Stimulated activated memory B cell treated with anti-CD40 and anti-IgM and Interleukin-4, amounts not matched to agents 10 μg/mL and 1 μg/mL and 100 μg/mL, for 72 hours (primary cell): ENCODE measurements at regions not wholly inside any gene's neighbourhood (a gene's known extent, or its start where the extent isn't known, plus 50 kb on each side); places are given as distances from the start of the nearest gene placed in this dataset.

Experiments
- ATAC-seq: fragments of 150-1000 bp; cut with Tn5 transposase; 2 replicates; pipeline ENCODE4 v1.10.0; 2021
- H3K27ac Mint-ChIP-seq: one replicate; pipeline ENCODE4 v1.8.0; 2022; ENCODE audit warnings: mild to moderate bottlenecking, mixed read lengths
- H3K27me3 Mint-ChIP-seq: one replicate; pipeline ENCODE4 v1.8.0; 2022; ENCODE audit warnings: mixed read lengths
- H3K36me3 Mint-ChIP-seq: one replicate; pipeline ENCODE4 v1.8.0; 2022; ENCODE audit warnings: mixed read lengths
- H3K4me1 Mint-ChIP-seq: one replicate; pipeline ENCODE4 v1.8.0; 2022; ENCODE audit warnings: mixed read lengths
- H3K4me3 Mint-ChIP-seq: one replicate; pipeline ENCODE4 v1.8.0; 2022; ENCODE audit warnings: mild to moderate bottlenecking, moderate library complexity, mixed read lengths
- H3K9me3 Mint-ChIP-seq: one replicate; pipeline ENCODE4 v1.8.0; 2022; ENCODE audit warnings: mixed read lengths

DNA sequence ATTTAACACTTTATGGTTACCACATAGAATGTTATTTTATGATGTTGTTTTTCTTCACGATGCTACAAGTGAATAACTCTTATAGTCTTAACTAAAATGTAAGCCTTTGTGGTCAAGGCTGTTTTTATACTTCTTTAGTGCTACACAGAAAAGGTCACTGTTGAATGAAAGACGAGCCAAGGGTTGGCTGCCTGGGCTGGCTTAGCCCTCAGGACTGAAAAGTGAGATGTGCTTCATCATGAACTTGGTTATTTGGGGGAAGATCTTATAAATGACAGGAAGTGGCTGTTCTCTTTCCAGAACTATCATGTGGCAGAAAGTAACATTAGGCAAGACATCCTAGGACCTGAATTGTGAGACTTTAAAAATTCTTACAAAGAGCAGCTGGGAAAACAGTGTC lies 404.0 kb downstream of the BTBD3 start:
- no peaks in the 10 kb centered on the region for H3K4me1 Mint-ChIP-seq
- H3K9me3 Mint-ChIP-seq, result no peaks in the 10 kb centered on the region
- H3K27me3 Mint-ChIP-seq, result no peaks in the 10 kb centered on the region
- no peak overlapping the region for H3K27ac Mint-ChIP-seq
- H3K4me3 Mint-ChIP-seq, result no peak overlapping the region
- no peak for ATAC-seq
- no peaks in the 10 kb centered on the region for H3K36me3 Mint-ChIP-seq

DNA sequence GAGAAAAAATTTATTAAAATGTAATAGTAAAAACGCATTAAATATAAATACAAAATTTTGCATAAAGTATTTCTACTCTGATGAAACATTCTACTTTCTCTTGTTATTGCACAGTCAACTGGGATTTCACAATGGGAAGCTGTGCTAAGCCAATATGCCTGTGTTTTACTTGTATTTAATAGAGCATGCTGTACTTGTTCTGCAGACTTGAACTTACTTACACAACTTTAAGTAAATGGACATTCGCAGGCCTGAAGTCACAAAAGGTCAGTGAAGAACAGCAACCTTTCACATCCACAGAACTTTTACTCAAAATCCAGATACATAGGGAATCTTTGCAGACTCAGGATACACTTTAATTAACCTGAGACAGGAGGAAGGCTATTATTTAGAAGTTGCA lies 409.5 kb downstream of the BTBD3 start:
- no peak overlapping the region for H3K27ac Mint-ChIP-seq
- ATAC-seq, result no peak
- H3K36me3 Mint-ChIP-seq, result no peaks in the 10 kb centered on the region
- no peak overlapping the region for H3K4me3 Mint-ChIP-seq
- H3K9me3 Mint-ChIP-seq, result peaks cover 8% of the 10 kb centered on the region
- H3K4me1 Mint-ChIP-seq, result no peaks in the 10 kb centered on the region
- H3K27me3 Mint-ChIP-seq, result no peaks in the 10 kb centered on the region

DNA sequence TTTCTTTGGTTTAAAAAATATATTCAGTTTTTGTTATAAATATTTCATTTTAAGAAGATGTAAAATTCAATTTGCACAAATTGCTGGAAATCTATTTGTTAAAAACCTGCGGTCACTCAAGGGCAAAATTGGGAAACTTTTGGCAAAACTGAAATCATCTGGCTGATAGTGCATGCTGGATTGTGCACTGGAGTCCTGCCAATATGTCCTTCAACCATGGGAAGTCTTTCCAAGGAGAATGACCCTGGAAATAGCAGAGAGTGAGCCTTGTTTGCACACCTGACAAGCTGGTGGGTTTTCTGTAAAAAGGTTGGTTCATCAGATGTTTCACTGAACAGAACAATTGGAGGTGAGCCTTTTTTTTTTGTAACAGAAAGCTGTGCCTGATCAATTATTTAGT lies 413.5 kb downstream of the BTBD3 start:
- no peak for ATAC-seq
- Mint-ChIP-seq H3K27ac (no peak overlapping the region), H3K4me3 (no peak overlapping the region), H3K36me3 (no peaks in the 10 kb centered on the region), H3K27me3 (no peaks in the 10 kb centered on the region), H3K9me3 (peaks cover 8% of the 10 kb centered on the region), H3K4me1 (no peaks in the 10 kb centered on the region)

DNA sequence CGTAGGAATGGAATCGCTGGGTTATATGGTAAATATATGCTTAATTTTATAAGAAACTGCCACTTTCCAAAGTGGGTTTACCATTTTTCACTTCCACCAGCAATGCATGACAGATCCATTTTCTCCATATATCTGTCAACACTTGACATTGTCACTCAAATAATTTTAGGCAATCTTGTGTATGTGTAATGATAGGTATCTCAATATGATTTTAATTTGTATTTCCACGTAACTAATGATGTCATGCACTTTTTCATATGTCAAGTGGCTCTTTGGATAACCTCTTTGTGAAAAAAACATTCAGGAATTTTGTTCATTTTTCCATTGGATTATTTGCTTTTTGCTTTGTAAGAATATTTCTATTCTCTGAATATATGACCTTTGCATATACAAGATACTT lies 419.9 kb downstream of the BTBD3 start:
- H3K27ac Mint-ChIP-seq, result no peak overlapping the region
- no peaks in the 10 kb centered on the region for H3K27me3 Mint-ChIP-seq
- H3K9me3 Mint-ChIP-seq, result peaks cover 7% of the 10 kb centered on the region
- no peaks in the 10 kb centered on the region for H3K4me1 Mint-ChIP-seq
- ATAC-seq, result no peak
- no peaks in the 10 kb centered on the region for H3K36me3 Mint-ChIP-seq
- no peak overlapping the region for H3K4me3 Mint-ChIP-seq

DNA sequence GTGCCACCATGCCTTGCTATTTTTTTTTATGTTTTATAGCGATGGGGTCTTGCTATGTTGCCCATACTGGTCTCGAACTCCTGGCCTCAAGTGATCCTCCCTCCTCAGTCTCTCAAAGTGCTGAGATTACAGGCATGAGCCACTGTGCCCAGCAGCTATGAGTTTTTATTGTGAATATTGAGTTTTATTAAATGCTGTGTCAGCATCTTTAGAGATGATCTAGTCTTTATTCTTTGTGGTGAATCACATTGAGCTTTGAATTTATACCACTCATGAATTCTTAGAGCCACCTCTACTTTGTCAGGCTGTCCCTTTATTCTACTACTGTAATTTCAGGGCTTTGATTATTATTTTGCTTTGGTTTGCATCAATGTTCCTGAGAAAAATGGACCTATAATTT lies 428.3 kb downstream of the BTBD3 start:
- no peaks in the 10 kb centered on the region for H3K4me1 Mint-ChIP-seq
- H3K36me3 Mint-ChIP-seq, result no peaks in the 10 kb centered on the region
- no peak overlapping the region for H3K27ac Mint-ChIP-seq
- ATAC-seq, result no peak
- H3K9me3 Mint-ChIP-seq, result peaks cover 12% of the 10 kb centered on the region
- H3K27me3 Mint-ChIP-seq, result no peaks in the 10 kb centered on the region
- no peak overlapping the region for H3K4me3 Mint-ChIP-seq

DNA sequence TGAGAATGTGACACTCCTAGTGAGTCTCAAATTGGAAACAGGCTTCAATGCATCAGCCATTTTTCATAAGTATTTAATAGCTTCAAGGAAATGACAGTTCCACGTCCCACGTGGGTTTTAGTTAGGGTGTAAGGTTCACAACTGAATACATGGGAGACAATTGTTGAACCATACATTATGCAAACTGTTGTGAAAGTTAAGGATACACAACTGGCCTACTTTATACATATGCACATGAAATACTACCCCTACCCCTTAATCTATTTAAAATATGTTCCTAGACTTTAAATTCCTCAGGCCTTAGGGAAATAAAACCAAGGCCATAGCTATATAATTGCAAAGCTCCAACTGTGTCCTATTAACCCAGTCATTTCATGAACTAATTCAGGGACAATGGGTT lies 436.1 kb downstream of the BTBD3 start:
- Mint-ChIP-seq H3K4me1 (no peaks in the 10 kb centered on the region), H3K36me3 (no peaks in the 10 kb centered on the region), H3K27ac (no peak overlapping the region), H3K27me3 (no peaks in the 10 kb centered on the region), H3K4me3 (no peak overlapping the region), H3K9me3 (peaks cover 4% of the 10 kb centered on the region)
- no peak for ATAC-seq

DNA sequence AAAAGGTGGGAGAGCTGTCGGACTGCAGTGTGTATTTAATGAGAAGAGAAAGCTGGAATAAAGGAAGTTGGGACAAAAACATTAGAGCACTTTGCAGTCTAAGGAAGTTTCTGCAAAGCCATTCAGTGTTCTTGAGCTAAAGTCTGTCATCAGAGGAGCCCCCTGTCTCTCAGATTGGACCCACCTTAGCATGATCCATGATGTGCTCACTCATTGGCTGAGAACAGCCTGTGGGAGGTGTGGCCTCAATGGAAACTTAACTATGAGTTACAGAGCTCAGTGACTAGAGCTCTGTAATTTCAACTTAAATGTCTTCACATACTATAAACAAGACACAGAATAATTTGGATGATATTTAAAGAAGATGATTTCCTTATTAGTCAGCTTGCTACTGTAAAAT lies 437.0 kb downstream of the BTBD3 start:
- Mint-ChIP-seq H3K4me1 (no peaks in the 10 kb centered on the region), H3K27me3 (no peaks in the 10 kb centered on the region), H3K27ac (no peak overlapping the region), H3K36me3 (no peaks in the 10 kb centered on the region), H3K9me3 (peaks cover 4% of the 10 kb centered on the region), H3K4me3 (no peak overlapping the region)
- no peak for ATAC-seq

DNA sequence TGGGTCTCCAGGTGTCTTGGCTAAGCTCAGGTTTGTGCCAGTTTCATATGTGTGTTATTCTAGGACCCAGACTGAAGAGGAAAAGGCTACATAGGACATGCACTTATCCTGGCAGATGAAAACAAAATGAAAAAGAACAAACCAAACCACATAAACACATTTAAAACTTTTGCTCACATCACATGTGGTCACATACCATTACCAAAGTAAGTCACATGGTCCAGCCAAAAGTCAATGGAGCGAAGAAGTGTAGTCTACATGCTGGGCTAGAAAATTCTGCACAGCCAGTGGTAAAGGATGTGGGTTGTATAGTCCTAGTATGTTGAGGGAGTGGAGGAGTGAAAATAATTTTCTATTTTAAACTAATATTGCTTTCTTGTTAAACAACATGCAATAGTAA lies 437.5 kb downstream of the BTBD3 start:
- Mint-ChIP-seq H3K9me3 (peaks cover 4% of the 10 kb centered on the region), H3K27ac (no peak overlapping the region), H3K36me3 (no peaks in the 10 kb centered on the region), H3K4me1 (no peaks in the 10 kb centered on the region), H3K27me3 (no peaks in the 10 kb centered on the region), H3K4me3 (no peak overlapping the region)
- no peak for ATAC-seq

DNA sequence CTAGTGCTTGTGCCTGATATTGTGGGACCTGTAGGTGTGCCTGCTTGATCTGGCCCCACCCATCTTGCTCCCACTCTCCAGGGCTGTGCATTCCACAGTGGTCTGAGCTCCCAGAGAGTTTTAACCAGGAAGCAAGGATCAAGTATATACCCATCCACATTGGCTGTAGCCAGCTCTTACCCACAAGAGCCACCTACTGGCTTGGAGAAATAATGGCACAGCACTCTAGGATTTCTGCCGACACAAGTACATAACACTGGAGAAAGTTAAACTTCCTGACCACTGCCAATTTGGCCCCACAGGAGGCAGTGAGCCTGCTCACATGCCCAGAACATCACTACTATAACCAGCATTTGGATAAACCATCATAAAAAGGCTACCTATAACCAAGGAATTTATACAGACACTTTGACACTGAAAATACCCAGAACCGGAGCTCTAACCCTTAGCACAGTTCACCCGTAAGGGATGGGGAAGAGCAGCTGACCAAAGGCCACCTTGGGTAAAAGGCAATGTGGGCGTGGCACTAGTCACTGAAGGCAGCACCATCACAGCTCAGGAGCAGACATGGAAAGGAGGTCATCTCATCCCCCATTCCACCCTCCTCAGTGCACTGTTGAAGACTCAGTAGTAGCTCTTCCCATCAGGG lies 440.4 kb downstream of the BTBD3 start:
- no peaks in the 10 kb centered on the region for H3K36me3 Mint-ChIP-seq
- H3K27me3 Mint-ChIP-seq, result no peaks in the 10 kb centered on the region
- H3K4me1 Mint-ChIP-seq, result no peaks in the 10 kb centered on the region
- ATAC-seq, result no peak
- H3K4me3 Mint-ChIP-seq, result no peak overlapping the region
- H3K9me3 Mint-ChIP-seq, result peaks cover 4% of the 10 kb centered on the region
- H3K27ac Mint-ChIP-seq, result no peak overlapping the region

DNA sequence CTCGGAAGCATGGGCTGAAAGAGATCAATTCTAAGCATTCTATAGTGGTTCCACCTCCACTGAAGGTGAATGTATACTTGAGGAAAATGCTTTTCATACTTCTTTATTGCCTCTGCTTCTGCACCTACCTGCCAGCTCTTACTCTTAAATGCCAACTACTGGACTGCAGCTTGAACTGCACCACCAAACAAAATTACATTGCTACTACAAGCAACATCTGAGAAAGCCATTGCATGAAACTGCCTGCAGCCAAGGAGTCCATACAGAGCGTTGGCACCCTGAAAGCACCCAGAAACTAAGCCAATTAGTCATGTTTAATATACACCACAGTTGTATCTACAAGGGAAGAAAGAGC lies 440.9 kb downstream of the BTBD3 start:
- H3K4me3 Mint-ChIP-seq, result no peak overlapping the region
- no peaks in the 10 kb centered on the region for H3K36me3 Mint-ChIP-seq
- ATAC-seq, result no peak

DNA sequence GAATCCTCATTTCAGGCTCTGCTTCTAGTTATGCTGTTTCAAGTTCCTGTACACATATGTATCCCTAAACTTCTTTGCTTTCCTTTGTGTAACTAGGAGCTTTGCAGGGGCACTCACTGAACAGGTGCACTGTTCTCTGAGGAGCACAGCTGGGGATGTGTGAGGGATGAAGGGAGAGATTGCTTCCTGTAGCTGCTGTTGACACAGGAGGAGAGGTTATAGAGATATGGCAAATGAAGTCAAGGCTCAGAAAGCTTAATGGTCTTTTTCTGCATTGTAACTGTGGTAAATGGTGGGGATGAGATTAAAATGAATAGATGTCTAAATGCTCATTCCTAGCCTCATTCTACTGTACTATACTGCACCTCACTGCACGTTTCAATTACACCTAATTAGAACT lies 454.3 kb downstream of the BTBD3 start:
- Mint-ChIP-seq H3K9me3 (peaks cover 9% of the 10 kb centered on the region), H3K4me3 (no peak overlapping the region), H3K27me3 (no peaks in the 10 kb centered on the region), H3K4me1 (no peaks in the 10 kb centered on the region), H3K27ac (no peak overlapping the region), H3K36me3 (no peaks in the 10 kb centered on the region)
- ATAC-seq, result no peak

More for the DNA sequence above, 440.9 kb downstream of the BTBD3 start:
- no peaks in the 10 kb centered on the region for H3K27me3 Mint-ChIP-seq
- no peaks in the 10 kb centered on the region for H3K4me1 Mint-ChIP-seq
- peaks cover 4% of the 10 kb centered on the region for H3K9me3 Mint-ChIP-seq
- no peak overlapping the region for H3K27ac Mint-ChIP-seq

DNA sequence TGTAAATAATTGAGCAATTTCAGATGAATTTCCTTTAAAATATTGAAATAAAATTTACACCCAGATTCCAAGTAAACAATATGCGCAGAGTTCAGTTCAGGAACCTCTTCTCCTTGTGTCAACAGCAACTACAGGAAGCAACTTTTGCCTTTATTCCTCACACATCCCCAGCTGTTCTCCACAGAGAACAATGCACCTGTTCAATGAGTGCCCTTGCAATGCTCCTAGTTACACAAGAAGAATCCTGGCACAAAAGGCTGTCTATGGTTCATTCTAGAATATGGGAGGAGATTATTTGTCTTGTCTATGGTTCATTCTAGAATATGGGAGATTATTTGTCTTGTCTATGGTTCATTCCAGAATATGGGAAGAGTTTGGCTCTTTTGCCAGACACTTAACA lies 454.9 kb downstream of the BTBD3 start:
- no peak overlapping the region for H3K27ac Mint-ChIP-seq
- H3K4me3 Mint-ChIP-seq, result no peak overlapping the region
- ATAC-seq, result no peak
- H3K9me3 Mint-ChIP-seq, result peaks cover 9% of the 10 kb centered on the region
- H3K36me3 Mint-ChIP-seq, result no peaks in the 10 kb centered on the region
- H3K27me3 Mint-ChIP-seq, result no peaks in the 10 kb centered on the region
- H3K4me1 Mint-ChIP-seq, result no peaks in the 10 kb centered on the region

DNA sequence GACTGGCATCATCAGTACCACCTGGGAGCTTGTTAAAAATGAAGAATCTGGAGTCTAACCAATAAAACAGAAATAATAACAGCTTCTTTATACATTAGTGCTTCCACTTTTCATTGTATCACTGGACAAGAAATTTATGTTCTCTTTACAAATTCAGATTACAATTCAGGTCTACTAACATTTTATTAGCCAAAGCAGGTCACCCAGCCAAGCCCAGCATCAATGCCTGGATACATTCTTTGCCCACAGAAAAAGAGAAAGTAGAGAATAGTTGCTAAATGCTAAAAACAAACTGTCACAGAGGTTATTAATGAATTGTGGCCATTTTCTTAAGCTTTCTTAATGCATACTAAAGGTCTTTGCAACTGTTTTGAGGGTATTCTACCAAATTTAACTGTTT lies 458.3 kb downstream of the BTBD3 start:
- Mint-ChIP-seq H3K27me3 (no peaks in the 10 kb centered on the region), H3K9me3 (peaks cover 10% of the 10 kb centered on the region), H3K4me3 (no peak overlapping the region), H3K4me1 (no peaks in the 10 kb centered on the region), H3K27ac (no peak overlapping the region), H3K36me3 (no peaks in the 10 kb centered on the region)
- ATAC-seq, result no peak

DNA sequence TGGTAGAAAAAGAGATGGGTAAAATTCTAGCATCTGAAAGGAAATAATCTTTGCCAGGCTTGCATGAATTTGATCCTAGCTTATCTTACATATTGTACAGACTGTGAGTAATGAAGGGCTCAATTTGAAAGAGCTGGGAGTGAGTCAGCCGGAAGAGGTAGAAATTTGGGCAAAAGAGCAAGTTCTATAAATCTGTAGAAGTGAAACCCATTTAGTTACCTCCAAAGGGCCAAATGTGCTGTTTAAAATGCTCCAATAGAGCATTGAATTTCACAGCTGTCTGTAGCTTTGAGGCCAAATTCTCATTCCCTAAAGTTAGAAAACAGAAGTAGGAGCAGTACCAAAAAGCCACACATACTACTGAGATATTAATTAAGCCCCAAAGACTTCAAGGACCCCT lies 466.1 kb downstream of the BTBD3 start:
- no peaks in the 10 kb centered on the region for H3K27me3 Mint-ChIP-seq
- no peak overlapping the region for H3K27ac Mint-ChIP-seq
- no peak for ATAC-seq
- H3K4me1 Mint-ChIP-seq, result no peaks in the 10 kb centered on the region
- no peak overlapping the region for H3K4me3 Mint-ChIP-seq
- peaks cover 5% of the 10 kb centered on the region for H3K9me3 Mint-ChIP-seq
- H3K36me3 Mint-ChIP-seq, result no peaks in the 10 kb centered on the region

DNA sequence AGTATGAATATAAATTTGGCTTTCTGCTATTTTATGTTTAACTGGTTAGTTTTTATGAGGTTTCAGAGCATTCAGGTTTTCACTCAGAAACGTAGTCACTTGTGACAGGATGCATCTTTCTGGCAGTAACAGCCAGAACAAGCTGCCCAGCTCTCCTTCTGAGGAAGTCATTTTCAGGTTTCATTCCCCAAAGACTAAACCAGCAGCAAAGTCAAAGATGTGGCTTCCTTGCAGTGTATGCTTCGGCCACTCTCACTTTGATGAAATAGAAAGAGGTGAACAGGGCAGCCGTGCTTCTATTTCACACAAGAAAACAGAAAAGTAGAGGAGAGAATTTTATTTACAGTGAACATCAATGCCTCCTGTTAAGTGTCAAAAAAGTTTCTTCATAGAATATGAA lies 469.1 kb downstream of the BTBD3 start:
- no peak overlapping the region for H3K27ac Mint-ChIP-seq
- H3K27me3 Mint-ChIP-seq, result no peaks in the 10 kb centered on the region
- H3K9me3 Mint-ChIP-seq, result peaks cover 4% of the 10 kb centered on the region
- H3K36me3 Mint-ChIP-seq, result no peaks in the 10 kb centered on the region
- no peaks in the 10 kb centered on the region for H3K4me1 Mint-ChIP-seq
- no peak for ATAC-seq
- H3K4me3 Mint-ChIP-seq, result no peak overlapping the region

DNA sequence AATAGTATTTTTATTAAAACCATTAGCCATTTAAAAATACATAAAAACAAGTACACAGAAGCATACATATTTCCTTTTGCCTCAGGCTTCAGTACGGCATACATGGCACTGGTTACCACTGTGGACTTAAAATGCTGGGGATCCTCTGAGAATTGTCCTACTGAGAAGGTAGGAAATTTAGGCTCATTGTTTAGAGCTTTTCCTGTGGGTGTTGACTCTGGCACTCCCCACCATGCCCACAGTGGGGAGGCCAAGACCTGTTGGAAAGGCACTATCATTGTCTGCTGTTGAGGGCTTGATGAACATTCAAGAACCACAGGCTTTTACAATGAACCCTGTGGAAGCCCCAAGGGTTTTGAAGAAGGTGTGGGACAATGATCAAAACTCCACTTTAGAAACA lies 473.4 kb downstream of the BTBD3 start:
- ATAC-seq, result no peak

DNA sequence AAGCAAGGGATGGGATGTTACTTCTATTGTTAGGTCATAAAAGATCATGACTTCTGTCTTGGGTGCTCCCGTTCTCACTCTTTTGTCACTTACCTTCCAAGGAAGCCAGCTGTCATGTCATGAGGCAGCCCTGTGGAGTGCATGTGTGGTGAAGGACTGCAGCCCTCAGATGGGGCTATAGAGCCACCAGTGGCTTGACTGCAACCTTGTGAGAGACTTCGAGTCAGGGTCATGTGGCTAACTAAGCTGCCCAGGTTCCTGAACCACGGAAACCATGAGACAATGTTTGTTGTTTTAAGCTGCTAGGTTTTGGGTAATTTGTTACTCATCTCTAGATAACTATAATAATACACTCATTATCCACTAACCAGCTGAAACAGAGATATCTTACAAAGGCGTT lies 477.1 kb downstream of the BTBD3 start:
- Mint-ChIP-seq H3K9me3 (peaks cover 9% of the 10 kb centered on the region), H3K36me3 (no peaks in the 10 kb centered on the region), H3K4me3 (no peak overlapping the region), H3K27ac (no peak overlapping the region), H3K4me1 (no peaks in the 10 kb centered on the region), H3K27me3 (no peaks in the 10 kb centered on the region)
- no peak for ATAC-seq

More for the DNA sequence above, 473.4 kb downstream of the BTBD3 start:
- Mint-ChIP-seq H3K9me3 (peaks cover 5% of the 10 kb centered on the region), H3K27ac (no peak overlapping the region), H3K36me3 (no peaks in the 10 kb centered on the region), H3K27me3 (no peaks in the 10 kb centered on the region), H3K4me3 (no peak overlapping the region), H3K4me1 (no peaks in the 10 kb centered on the region)
